Nephron progenitor cell (in vitro differentiated cells): ENCODE measurements at regions not wholly inside any gene's neighbourhood (a gene's known extent, or its start where the extent isn't known, plus 50 kb on each side); places are given as distances from the start of the nearest gene placed in this dataset.

Source experiments
- DNase-seq: peaks from one replicate; pipeline ENCODE4 v3.0.0; 2021
- H3K27ac Mint-ChIP-seq: 2 replicates; pipeline ENCODE4 v1.8.0; 2021; ENCODE audit warnings: mild to moderate bottlenecking, moderate library complexity, mixed read lengths
- H3K27me3 Mint-ChIP-seq: 2 replicates; pipeline ENCODE4 v1.8.0; 2021; ENCODE audit warnings: mild to moderate bottlenecking, low read depth, mixed read lengths; ENCODE audit not compliant: poor library complexity
- H3K36me3 Mint-ChIP-seq: 2 replicates; pipeline ENCODE4 v1.8.0; 2021; ENCODE audit warnings: low read depth, mixed read lengths
- H3K4me1 Mint-ChIP-seq: 2 replicates; pipeline ENCODE4 v1.8.0; 2021; ENCODE audit warnings: mixed read lengths
- H3K4me3 Mint-ChIP-seq: 2 replicates; pipeline ENCODE4 v1.8.0; 2021; ENCODE audit warnings: mild to moderate bottlenecking, moderate library complexity, mixed read lengths
- H3K9me3 Mint-ChIP-seq: 2 replicates; pipeline ENCODE4 v1.8.0; 2021; ENCODE audit warnings: mild to moderate bottlenecking, moderate library complexity, mixed read lengths
- TF ChIP-seq, protein P1 (sequence below): fragments of 200-600 bp; sonication (generic); IDR thresholded peaks from 2 replicates; pipeline ENCODE4 v1.5.0; 2021; ENCODE audit warnings: antibody characterized with exemption

DNA sequence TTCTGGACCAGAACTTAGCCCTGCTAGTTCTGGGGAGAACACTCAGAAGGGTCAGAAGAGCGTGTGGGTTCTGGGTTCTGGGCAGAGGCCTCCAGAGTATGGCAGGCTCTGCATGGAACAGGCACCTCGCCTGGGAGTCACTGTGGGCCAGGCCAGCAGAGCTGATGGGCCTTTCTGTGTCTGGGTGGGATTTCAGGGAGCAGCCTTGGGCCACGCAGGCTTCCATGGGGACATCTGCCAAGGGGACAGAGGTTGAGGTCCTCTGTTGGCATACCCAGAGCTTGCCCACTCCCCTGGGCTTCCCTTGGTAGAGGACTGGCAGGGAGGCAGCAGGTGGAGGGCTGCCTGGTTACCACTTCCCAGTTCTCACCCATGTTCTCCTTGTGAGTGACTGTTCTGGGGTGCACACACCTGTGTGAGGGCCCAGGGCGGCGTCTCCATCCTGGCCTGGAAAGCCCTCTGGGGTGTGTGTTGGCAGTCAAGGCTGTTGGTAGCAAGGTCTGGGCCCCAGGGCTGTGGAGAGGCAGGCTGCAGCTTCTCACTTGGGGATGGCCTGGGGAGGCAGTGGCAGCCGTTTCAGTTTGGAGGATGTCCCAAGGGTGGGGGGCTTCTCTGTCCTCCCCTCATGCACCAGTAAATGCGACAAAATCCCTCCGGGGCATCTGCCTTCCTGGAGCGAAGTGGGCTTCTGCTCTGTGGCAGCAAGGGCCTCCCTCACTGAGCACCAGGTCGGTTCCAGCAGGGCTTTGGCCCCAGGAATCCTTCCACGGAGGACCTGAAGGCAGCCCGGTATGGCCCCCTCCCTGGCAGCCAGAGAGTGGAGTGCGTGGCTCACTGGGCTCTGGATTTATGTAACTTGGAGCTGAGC is 74.6 kb upstream of the HDAC4 start:
- Mint-ChIP-seq H3K27ac (no peak overlapping the region), H3K4me3 (no peak overlapping the region), H3K9me3 (peaks cover 1% of the 10 kb centered on the region), H3K4me1 (no peaks in the 10 kb centered on the region), H3K27me3 (peaks cover 29% of the 10 kb centered on the region), H3K36me3 (no peaks in the 10 kb centered on the region)
- no peak for DNase-seq
- TF ChIP-seq, protein P1, sequence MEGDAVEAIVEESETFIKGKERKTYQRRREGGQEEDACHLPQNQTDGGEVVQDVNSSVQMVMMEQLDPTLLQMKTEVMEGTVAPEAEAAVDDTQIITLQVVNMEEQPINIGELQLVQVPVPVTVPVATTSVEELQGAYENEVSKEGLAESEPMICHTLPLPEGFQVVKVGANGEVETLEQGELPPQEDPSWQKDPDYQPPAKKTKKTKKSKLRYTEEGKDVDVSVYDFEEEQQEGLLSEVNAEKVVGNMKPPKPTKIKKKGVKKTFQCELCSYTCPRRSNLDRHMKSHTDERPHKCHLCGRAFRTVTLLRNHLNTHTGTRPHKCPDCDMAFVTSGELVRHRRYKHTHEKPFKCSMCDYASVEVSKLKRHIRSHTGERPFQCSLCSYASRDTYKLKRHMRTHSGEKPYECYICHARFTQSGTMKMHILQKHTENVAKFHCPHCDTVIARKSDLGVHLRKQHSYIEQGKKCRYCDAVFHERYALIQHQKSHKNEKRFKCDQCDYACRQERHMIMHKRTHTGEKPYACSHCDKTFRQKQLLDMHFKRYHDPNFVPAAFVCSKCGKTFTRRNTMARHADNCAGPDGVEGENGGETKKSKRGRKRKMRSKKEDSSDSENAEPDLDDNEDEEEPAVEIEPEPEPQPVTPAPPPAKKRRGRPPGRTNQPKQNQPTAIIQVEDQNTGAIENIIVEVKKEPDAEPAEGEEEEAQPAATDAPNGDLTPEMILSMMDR = no peak

DNA sequence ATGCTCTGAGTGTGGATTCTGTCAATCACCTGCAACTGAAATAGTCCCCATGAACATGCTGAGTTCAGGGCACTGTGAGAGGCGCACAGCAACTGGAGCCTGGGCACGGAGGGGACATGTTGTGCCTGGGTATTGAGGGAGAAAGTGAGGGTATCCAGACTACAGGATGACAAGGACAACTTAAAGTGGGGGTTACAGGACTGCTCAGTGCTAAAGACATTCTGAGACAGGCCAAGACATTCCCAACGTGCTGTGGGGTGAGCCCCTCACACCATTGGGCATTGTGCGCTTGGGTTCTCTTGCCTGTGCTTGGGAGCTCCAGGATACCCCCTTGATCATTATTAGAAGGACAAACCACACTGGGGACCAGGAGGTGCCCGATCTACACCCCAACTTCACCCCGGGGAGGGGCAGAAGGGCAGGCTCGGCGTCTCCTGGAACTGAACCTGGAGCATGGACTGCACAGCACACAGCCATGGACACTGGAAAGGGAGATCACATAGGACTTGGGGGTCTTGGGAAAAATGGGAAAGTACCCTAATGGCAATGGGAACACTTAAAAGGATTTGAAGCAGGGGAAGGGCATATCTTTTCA is 72.5 kb upstream of the HDAC4 start:
- peaks cover 10% of the 10 kb centered on the region for H3K9me3 Mint-ChIP-seq
- H3K4me3 Mint-ChIP-seq = no peak overlapping the region
- no peaks in the 10 kb centered on the region for H3K4me1 Mint-ChIP-seq
- H3K27me3 Mint-ChIP-seq = peaks cover 38% of the 10 kb centered on the region
- DNase-seq = no peak
- no peak overlapping the region for H3K27ac Mint-ChIP-seq
- TF ChIP-seq, protein P1 = no peak
- H3K36me3 Mint-ChIP-seq = no peaks in the 10 kb centered on the region

DNA sequence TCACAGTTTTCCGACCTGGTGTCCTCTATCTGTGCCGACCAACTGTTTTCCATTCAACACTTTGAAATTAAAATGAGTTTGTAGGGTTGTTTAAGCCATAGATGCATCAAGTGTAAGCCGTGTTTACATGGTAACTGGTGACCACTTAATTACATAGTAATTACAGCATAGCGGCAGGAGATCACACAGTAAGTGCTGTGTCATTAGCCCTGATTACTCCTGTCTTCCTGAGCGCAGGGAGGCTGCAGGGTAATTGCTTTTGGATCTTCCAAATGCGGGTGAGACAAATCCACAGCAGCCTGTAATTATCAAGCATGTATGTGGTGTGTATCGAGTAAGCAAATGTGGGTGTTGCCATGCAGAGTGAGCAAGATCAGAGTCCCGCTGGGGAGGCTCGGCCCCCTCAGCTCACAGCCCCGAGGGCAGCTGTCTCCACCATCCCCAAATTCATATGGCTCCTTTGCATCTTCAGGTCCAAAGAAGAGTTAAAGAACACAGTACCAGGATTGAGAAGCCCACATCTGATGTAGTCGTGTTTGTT is 71.5 kb upstream of the HDAC4 start:
- Mint-ChIP-seq H3K27me3 (peaks cover 38% of the 10 kb centered on the region), H3K36me3 (no peaks in the 10 kb centered on the region), H3K4me3 (no peak overlapping the region), H3K9me3 (peaks cover 10% of the 10 kb centered on the region), H3K27ac (no peak overlapping the region), H3K4me1 (no peaks in the 10 kb centered on the region)
- TF ChIP-seq, protein P1 = no peak
- no peak for DNase-seq

DNA sequence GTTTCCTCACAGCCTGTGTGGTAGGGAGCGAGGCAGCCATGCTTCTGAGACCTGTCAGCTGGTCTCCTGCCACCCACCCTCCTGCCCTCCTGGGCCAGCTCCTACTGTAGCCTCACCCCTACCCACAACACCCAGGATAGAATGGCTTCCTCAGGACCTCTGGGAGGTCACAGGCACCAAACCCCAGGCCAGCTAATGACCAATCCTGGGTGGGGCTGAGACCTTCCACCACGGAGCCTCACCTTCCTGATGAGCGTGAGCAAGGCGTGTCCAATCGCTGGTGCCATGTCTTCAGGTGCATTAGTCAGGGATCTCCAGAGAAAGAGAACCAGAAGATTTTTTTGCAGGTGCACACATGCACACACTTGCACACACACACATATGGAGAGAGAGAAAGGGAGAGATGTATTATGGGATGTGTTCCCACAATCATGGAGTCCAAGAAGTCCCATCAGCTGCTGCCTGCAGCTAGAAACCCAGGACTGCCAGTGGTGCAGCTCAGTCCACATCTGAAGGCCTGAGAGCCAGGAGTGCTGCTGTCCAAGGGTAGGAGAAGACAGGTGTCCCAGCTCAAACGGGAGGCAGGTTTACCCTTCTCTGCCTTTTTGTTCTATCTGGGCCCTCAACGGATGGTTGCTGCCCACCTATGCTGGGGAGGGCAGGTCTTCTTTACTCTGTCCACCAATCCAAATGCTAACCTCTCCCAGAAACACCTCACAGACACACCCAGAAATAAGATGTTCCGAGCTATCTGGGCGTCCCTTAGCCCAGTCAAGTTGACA is 70.4 kb upstream of the HDAC4 start:
- no peak for DNase-seq
- Mint-ChIP-seq H3K27me3 (peaks cover 35% of the 10 kb centered on the region), H3K36me3 (no peaks in the 10 kb centered on the region), H3K27ac (no peak overlapping the region), H3K9me3 (peaks cover 10% of the 10 kb centered on the region), H3K4me1 (no peaks in the 10 kb centered on the region), H3K4me3 (no peak overlapping the region)
- TF ChIP-seq, protein P1 = no peak

DNA sequence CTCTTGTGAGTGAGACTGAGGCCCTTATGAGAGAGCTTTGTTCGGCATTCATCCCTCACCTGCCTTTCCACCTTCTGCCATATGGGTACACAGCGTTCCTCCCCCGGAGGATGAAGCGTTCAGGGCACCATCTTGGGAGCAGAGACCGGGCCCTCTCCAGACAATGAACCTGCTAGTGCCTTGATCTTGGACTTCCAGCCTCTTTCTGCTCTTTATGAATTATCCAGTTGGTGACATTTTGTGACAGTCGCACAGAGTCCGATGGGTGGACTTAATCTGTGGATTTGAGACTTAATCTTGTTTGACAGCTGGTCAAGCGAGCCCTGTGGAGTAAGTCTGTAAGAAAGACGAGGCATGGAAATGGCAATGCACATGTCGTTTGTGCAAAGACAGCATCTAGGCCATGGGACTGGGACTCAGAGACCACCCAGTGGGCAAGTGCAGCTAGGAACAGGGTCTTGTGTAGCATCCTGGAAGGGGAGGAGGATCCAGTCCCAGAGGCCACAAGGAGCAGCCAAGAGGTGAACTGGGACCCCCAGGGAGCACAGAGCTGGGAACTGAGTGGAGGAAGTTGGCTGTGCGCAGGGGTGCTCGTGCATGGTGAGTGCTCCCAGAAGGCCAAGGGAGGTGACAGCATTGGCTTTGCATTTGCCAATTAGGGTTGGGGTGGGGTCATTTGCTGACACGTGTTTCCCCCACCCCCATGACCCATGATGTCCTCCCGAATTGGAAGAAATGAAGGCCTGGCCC is 69.5 kb upstream of the HDAC4 start:
- H3K27me3 Mint-ChIP-seq = peaks cover 35% of the 10 kb centered on the region
- H3K4me1 Mint-ChIP-seq = no peaks in the 10 kb centered on the region
- H3K9me3 Mint-ChIP-seq = peaks cover 10% of the 10 kb centered on the region
- no peak for DNase-seq
- H3K36me3 Mint-ChIP-seq = no peaks in the 10 kb centered on the region
- no peak overlapping the region for H3K27ac Mint-ChIP-seq
- H3K4me3 Mint-ChIP-seq = no peak overlapping the region
- TF ChIP-seq, protein P1 = no peak
